ENCODE measurements at regions not wholly inside any gene's neighbourhood (a gene's known extent, or its start where the extent isn't known, plus 50 kb on each side); places are given as distances from the start of the nearest gene placed in this dataset.
"Not testable (repeated sequence)": the region's sequence is repeated elsewhere in the genome, so short reads cannot be mapped to it uniquely, and the experiment has no call there.

DNA sequence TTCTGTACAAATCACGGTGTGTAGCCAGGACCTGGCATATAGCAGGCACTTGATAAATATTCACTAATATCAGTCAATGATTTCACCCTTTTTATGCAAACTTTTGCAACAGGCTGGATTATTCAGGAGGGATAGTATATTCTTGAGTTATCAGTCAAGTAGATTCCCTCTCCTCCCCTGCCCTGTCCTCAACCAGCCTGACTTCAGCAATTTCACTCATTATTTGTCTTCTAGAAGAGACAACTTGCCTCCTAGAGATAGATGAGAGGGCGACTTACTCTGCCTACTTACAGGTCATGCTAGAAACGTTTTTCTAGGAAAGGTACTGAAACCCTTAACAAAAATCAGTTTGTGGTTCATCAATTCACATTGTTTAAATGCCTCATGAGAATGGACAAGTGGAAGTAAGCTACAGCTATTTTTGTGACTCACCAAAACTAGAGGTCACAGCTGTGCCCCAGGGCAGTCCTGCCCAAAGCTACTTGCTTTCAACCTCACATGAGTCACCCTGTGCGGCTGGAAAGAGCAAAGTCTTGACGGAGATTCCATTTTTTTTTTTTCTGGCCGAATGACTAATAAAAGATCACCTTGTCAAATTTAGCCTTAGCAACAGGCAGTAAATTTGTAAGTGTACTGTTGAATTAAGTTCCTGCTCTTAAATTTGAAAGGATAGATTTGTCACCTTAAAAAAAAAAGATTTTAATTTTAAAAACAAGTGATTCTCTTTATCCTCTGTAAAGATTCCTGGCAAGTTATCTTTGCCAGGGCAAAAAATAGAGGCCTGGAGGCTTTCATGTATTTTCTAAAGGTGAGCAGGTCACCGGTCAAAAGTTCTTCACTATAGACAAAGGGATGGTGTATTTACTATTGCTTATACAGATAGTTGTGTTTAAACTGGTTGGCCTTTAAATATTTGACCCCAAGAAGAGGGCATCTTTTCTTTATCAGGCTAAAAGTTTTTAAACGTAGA lies 109.0 kb upstream of the SLC35G4 start:
- H3K4me1 Mint-ChIP-seq (ENCODE audit: low read depth) = no peaks in the 10 kb centered on the region
- H3K27me3 Mint-ChIP-seq = no peaks in the 10 kb centered on the region
- no peaks in the 10 kb centered on the region for H3K36me3 Mint-ChIP-seq (ENCODE audit: low read depth)
- H3K9me3 Mint-ChIP-seq = no peaks in the 10 kb centered on the region
- intact Hi-C loops (cut with micrococcal nuclease) = no loop called here
- no peak overlapping the region for H3K4me3 Mint-ChIP-seq
- H3K27ac Mint-ChIP-seq = no peak overlapping the region

GRCh38 chr18:11498821-11499220 lies 110.6 kb upstream of the SLC35G4 start:
- H3K27ac Mint-ChIP-seq = no peak overlapping the region
- no peaks in the 10 kb centered on the region for H3K36me3 Mint-ChIP-seq (ENCODE audit: low read depth)
- H3K27me3 Mint-ChIP-seq = no peaks in the 10 kb centered on the region
- no peaks in the 10 kb centered on the region for H3K4me1 Mint-ChIP-seq (ENCODE audit: low read depth)
- no peaks in the 10 kb centered on the region for H3K9me3 Mint-ChIP-seq
- intact Hi-C loops (cut with micrococcal nuclease) = no loop called here
- no peak overlapping the region for H3K4me3 Mint-ChIP-seq

GRCh38 chr18:11497585-11497984 lies 111.8 kb upstream of the SLC35G4 start:
- H3K27me3 Mint-ChIP-seq = no peaks in the 10 kb centered on the region
- no peaks in the 10 kb centered on the region for H3K4me1 Mint-ChIP-seq (ENCODE audit: low read depth)
- no peak overlapping the region for H3K27ac Mint-ChIP-seq
- H3K9me3 Mint-ChIP-seq = no peaks in the 10 kb centered on the region
- H3K36me3 Mint-ChIP-seq (ENCODE audit: low read depth) = no peaks in the 10 kb centered on the region
- intact Hi-C loops (cut with micrococcal nuclease) = no loop called here
- H3K4me3 Mint-ChIP-seq = no peak overlapping the region

DNA sequence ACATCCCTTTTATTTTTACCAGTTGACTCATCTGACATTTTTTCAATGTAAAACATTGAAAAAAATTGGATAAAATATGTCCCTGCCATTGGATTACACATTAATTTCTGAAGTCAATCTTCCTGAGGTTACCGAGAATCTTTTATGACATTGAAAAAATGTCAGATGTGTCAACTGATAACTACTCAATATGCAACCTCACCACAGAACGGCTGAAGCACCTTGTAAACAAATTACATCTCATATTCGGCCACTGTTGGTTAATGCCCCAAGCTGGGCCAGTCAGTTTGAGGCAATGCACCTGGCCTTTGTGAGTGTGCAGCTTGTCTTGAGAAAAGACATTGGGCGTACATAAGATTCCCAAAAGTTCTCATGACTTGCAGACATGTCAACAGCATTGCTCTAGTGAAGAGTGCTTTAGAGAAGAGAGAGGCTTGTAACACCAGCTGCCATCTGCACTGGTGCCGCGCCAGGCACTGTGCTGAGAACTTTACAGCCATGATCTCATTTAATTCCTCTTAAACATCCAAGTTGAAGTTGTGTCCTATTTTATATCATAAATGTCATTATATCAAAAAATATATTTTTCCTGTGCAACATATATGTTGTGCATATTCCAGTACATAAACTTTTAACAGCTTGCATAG lies 112.7 kb upstream of the SLC35G4 start:
- H3K36me3 Mint-ChIP-seq (ENCODE audit: low read depth) = no peaks in the 10 kb centered on the region
- H3K27ac Mint-ChIP-seq = no peak overlapping the region
- no peaks in the 10 kb centered on the region for H3K4me1 Mint-ChIP-seq (ENCODE audit: low read depth)
- H3K9me3 Mint-ChIP-seq = no peaks in the 10 kb centered on the region
- intact Hi-C loops (cut with micrococcal nuclease) = no loop called here
- H3K4me3 Mint-ChIP-seq = no peak overlapping the region
- H3K27me3 Mint-ChIP-seq = no peaks in the 10 kb centered on the region

DNA sequence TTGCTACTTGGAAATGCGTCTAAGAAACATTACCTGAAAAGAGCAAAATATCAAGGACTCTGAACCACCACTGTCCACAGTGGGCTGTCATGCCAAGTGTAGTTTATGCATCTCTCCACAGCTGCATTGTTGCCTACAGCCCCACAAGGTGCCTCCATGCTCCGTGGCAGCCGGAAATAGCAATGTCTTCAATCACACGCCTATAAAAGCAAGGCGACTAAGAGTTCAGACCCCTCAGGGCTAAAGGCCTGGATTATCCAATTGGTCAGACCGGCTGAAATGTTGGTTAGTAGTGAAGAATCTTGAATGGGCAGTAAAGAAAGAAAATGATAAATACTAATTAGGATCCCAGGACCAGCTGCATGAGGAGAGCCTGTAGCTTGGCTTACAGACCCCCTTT lies 114.0 kb upstream of the SLC35G4 start:
- no peak overlapping the region for H3K4me3 Mint-ChIP-seq
- H3K27me3 Mint-ChIP-seq = no peaks in the 10 kb centered on the region
- intact Hi-C loops (cut with micrococcal nuclease) = no loop called here
- H3K9me3 Mint-ChIP-seq = no peaks in the 10 kb centered on the region
- H3K4me1 Mint-ChIP-seq (ENCODE audit: low read depth) = no peaks in the 10 kb centered on the region
- H3K27ac Mint-ChIP-seq = no peak overlapping the region
- no peaks in the 10 kb centered on the region for H3K36me3 Mint-ChIP-seq (ENCODE audit: low read depth)

GRCh38 chr18:11494107-11494506 lies 115.3 kb upstream of the SLC35G4 start:
- intact Hi-C loops (cut with micrococcal nuclease) = no loop called here
- Mint-ChIP-seq H3K27ac (no peak overlapping the region), H3K36me3 (ENCODE audit: low read depth) (no peaks in the 10 kb centered on the region)

DNA sequence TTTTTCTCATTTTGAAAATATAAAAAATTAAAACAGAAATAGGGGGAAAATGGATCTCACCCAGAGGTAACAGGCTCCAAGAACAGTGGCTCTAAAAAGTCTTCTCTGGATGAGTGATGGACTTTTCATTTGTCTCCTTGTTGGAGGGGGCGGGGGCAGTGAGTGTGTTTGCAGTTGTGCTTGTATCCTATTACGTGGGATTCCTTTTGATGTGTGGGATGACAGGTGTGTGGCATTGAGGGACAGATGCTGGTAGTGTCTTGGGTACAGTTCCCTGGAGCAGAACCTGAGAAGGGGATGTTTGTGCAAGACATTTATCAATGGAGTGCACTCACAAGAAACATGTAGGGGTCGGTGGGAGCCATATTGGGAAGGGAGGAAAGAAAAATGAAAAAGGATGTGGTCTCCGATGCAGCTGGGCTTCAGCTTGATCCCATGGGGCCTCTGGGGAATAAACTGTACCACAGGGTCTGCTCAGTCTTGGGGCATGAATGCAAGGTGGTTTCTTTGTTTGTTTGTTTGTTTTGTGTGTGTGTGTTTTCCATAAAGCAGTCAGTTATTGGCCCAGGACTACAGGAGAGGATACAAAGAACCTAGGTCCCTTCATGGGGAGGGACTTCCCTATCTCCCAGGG lies 120.0 kb upstream of the SLC35G4 start:
- Mint-ChIP-seq H3K4me1 (ENCODE audit: low read depth) (no peaks in the 10 kb centered on the region), H3K27me3 (no peaks in the 10 kb centered on the region), H3K27ac (no peak overlapping the region), H3K36me3 (ENCODE audit: low read depth) (no peaks in the 10 kb centered on the region), H3K4me3 (no peak overlapping the region), H3K9me3 (no peaks in the 10 kb centered on the region)
- intact Hi-C loops (cut with micrococcal nuclease) = no loop called here

More at GRCh38 chr18:11494107-11494506, 115.3 kb upstream of the SLC35G4 start:
- Mint-ChIP-seq H3K27me3 (no peaks in the 10 kb centered on the region), H3K9me3 (no peaks in the 10 kb centered on the region), H3K4me1 (ENCODE audit: low read depth) (no peaks in the 10 kb centered on the region), H3K4me3 (no peak overlapping the region)

- Mint-ChIP-seq H3K36me3 (ENCODE audit: low read depth) (no peaks in the 10 kb centered on the region), H3K4me3 (no peak overlapping the region), H3K27me3 (no peaks in the 10 kb centered on the region), H3K4me1 (ENCODE audit: low read depth) (no peaks in the 10 kb centered on the region), H3K9me3 (no peaks in the 10 kb centered on the region), H3K27ac (no peak overlapping the region)
- intact Hi-C loops (cut with micrococcal nuclease) = no loop called here
These were observed 121.2 kb upstream of the SLC35G4 start for GRCh38 chr18:11488175-11488574.

- intact Hi-C loops (cut with micrococcal nuclease) = no loop called here
- Mint-ChIP-seq H3K9me3 (no peaks in the 10 kb centered on the region), H3K27ac (no peak overlapping the region), H3K4me3 (no peak overlapping the region), H3K4me1 (ENCODE audit: low read depth) (no peaks in the 10 kb centered on the region), H3K36me3 (ENCODE audit: low read depth) (no peaks in the 10 kb centered on the region), H3K27me3 (no peaks in the 10 kb centered on the region)
These were observed 122.0 kb upstream of the SLC35G4 start for GRCh38 chr18:11487390-11487789.

- peaks cover 14% of the 10 kb centered on the region for H3K9me3 Mint-ChIP-seq
- no peaks in the 10 kb centered on the region for H3K36me3 Mint-ChIP-seq (ENCODE audit: low read depth)
- no peaks in the 10 kb centered on the region for H3K27me3 Mint-ChIP-seq
- H3K4me3 Mint-ChIP-seq = no peak overlapping the region
- H3K27ac Mint-ChIP-seq = no peak overlapping the region
- H3K4me1 Mint-ChIP-seq (ENCODE audit: low read depth) = no peaks in the 10 kb centered on the region
- intact Hi-C loops (cut with micrococcal nuclease) = no loop called here
These were observed 127.1 kb upstream of the SLC35G4 start for GRCh38 chr18:11482271-11482670.

DNA sequence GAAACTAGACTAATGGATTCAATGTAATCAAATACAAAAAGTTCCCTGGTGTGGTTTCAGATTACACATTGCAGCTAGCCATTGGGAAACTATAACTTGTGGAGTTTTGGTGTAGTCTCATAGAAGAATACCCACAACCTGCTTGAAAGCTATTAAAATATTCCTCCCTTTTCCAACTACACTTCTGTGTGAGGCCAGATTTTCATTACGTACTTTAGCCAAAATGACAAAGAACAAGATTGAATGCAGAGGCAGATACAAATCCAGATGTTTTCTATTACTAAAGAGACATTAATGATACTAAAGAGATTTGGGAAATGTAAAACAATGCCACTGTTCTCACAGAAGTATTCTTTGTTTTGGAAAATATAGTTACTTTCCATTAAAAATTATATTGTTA lies 128.7 kb upstream of the SLC35G4 start:
- Mint-ChIP-seq H3K27ac (no peak overlapping the region), H3K27me3 (no peaks in the 10 kb centered on the region), H3K4me3 (no peak overlapping the region), H3K9me3 (peaks cover 20% of the 10 kb centered on the region), H3K36me3 (ENCODE audit: low read depth) (no peaks in the 10 kb centered on the region), H3K4me1 (ENCODE audit: low read depth) (no peaks in the 10 kb centered on the region)
- intact Hi-C loops (cut with micrococcal nuclease) = no loop called here

DNA sequence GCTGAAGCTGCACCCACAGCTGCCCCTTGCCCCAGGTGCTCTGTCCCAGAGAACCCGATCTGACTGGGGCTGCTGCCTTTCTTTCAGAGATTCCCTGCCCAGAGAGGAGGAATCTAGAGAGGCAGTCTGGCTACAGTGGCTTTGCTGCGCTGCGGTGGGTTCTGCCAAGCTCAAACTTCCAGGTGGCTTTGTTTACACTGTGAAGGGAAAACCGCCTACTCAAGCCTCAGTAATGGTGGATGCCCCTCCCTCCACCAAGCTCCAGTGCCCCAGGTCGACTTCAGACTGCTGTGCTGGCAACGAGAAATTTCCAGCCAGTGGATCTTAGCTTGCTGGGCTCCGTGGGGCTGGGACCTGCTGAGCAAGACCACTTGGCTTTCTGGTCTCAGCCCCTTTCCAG lies 130.4 kb upstream of the SLC35G4 start:
- H3K4me3 Mint-ChIP-seq; H3K27me3 Mint-ChIP-seq; H3K36me3 Mint-ChIP-seq (ENCODE audit: low read depth); H3K27ac Mint-ChIP-seq; intact Hi-C loops (cut with micrococcal nuclease); H3K4me1 Mint-ChIP-seq (ENCODE audit: low read depth): not testable (repeated sequence)
- H3K9me3 Mint-ChIP-seq = peaks cover 20% of the 10 kb centered on the region

- Mint-ChIP-seq H3K36me3 (ENCODE audit: low read depth) (no peaks in the 10 kb centered on the region), H3K27ac (no peak overlapping the region), H3K4me1 (ENCODE audit: low read depth) (no peaks in the 10 kb centered on the region), H3K4me3 (no peak overlapping the region), H3K9me3 (no peaks in the 10 kb centered on the region), H3K27me3 (no peaks in the 10 kb centered on the region)
- intact Hi-C loops (cut with micrococcal nuclease) = no loop called here
These were observed 138.5 kb upstream of the SLC35G4 start for GRCh38 chr18:11470941-11471340.

DNA sequence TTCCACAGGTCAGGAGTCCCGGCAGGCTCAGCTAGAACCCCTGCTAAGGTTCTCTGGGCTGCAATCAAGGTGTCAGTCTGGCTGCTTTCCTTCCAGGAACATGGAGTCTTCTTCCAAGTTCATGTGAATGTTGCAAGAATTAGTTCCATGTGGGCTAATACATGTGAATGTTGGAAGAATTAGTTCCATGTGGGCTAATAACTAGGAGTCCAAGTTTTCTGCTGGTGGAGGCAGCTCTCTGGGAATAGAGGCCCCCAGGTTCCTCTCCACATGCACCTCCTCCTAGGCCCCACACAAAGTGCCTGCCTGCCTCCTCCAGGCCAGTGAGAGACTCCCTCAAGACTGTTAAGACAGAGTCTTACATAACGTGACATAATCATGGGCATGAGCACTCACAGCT lies 140.8 kb upstream of the SLC35G4 start:
- intact Hi-C loops (cut with micrococcal nuclease) = no loop called here
- Mint-ChIP-seq H3K4me3 (no peak overlapping the region), H3K9me3 (no peaks in the 10 kb centered on the region), H3K27me3 (no peaks in the 10 kb centered on the region), H3K36me3 (ENCODE audit: low read depth) (no peaks in the 10 kb centered on the region), H3K27ac (no peak overlapping the region), H3K4me1 (ENCODE audit: low read depth) (no peaks in the 10 kb centered on the region)

Data from dendritic cell treated with granulocyte-macrophage colony-stimulating factor and Interleukin-4, amounts not matched to agents 40 ng/mL and 50 ng/mL, for 4 days (primary cell).